ENCODE measurements at regions not wholly inside any gene's neighbourhood (a gene's known extent, or its start where the extent isn't known, plus 50 kb on each side); places are given as distances from the start of the nearest gene placed in this dataset.

DNA sequence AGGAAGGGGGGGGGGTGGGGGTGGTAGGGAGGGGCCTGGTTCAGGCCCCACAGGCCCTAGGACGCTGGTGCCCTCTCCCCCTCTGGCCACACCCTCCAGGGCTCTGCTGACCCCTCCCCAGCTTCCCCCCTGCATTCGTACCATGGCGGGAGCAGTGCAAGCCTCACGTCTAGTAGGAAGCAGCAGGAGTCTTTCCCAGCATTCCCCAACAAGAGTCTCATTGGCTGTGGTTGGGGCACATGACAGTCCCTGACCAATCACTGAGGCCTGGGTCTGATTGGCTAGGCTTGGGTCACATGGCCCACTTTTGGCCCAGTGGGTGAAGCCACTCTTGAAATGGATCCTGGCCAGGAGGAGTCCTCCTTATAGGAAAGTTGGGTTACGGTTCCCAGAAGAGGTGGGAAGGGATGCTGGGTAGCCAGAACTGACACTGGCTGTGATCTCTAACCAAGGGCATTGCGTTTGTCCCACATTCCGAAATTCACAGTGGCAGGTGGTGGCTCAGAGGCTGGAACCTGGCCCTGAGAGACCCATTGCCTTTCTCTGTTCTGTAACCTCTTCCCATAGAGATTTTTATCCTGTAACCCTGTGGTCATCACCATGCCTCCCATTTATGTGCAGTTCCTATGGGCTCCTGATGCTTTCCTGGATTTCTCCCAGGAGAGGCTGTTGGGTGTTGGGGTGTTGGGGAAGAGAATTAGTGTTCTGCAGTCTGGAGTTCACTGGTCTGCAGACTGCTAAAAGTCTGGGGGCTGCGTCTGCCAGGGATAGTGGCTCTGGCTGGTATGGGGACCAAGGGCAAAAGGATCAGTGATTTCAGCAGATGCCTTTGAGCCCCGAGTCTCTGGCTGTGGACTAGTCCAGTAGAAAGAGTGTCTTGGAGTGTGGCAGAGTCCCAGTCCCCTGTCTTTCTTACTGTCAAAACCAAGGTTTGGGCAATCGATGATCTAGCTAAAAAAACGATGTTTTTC is 58.9 kb upstream of the MYEOV start:
- TF ChIP-seq POLR2A (IDR thresholded peaks at IDR 0.05): no peak
- TF ChIP-seq, protein P1, sequence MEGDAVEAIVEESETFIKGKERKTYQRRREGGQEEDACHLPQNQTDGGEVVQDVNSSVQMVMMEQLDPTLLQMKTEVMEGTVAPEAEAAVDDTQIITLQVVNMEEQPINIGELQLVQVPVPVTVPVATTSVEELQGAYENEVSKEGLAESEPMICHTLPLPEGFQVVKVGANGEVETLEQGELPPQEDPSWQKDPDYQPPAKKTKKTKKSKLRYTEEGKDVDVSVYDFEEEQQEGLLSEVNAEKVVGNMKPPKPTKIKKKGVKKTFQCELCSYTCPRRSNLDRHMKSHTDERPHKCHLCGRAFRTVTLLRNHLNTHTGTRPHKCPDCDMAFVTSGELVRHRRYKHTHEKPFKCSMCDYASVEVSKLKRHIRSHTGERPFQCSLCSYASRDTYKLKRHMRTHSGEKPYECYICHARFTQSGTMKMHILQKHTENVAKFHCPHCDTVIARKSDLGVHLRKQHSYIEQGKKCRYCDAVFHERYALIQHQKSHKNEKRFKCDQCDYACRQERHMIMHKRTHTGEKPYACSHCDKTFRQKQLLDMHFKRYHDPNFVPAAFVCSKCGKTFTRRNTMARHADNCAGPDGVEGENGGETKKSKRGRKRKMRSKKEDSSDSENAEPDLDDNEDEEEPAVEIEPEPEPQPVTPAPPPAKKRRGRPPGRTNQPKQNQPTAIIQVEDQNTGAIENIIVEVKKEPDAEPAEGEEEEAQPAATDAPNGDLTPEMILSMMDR (IDR thresholded peaks at IDR 0.05): no peak

Measured in thyroid gland (tissue), 4 donors.